Colonic mucosa (tissue), 4 donors: ENCODE measurements at regions not wholly inside any gene's neighbourhood (a gene's known extent, or its start where the extent isn't known, plus 50 kb on each side); places are given as distances from the start of the nearest gene placed in this dataset.

Experiments used
- DNase-seq: peaks from one replicate; pipeline ENCODE4 v3.0.0-alpha.2; 2020
- H3K27ac ChIP-seq: fragments of 200-600 bp; one replicate; pipeline ENCODE4 v1.8.0; 2021
- H3K27me3 ChIP-seq: fragments of 200-600 bp; one replicate; pipeline ENCODE4 v1.8.0; 2021
- H3K36me3 ChIP-seq: fragments of 200-600 bp; one replicate; pipeline ENCODE4 v1.8.0; 2021
- H3K4me1 ChIP-seq: fragments of 200-600 bp; one replicate; pipeline ENCODE4 v1.8.0; 2021; ENCODE audit warnings: mild to moderate bottlenecking
- H3K4me3 ChIP-seq: fragments of 200-600 bp; one replicate; pipeline ENCODE4 v1.8.0; 2021
- H3K9ac ChIP-seq, 2 donors: one replicate each; pipeline ENCODE4 v1.7.0; 2013; ENCODE audit warnings: control low read depth in 2 of 2, low read depth in 2 of 2, low read length in 2 of 2
- H3K9me3 ChIP-seq: fragments of 200-600 bp; one replicate; pipeline ENCODE4 v1.8.0; 2021
- intact Hi-C: fragments of 100-400 bp; cut with DNase I; formaldehyde crosslinking; loops from one replicate; pipeline ENCODE4 v1.14.1; 2022
- TF ChIP-seq, protein P1 (sequence below): fragments of 200-600 bp; IDR thresholded peaks from one replicate; pipeline ENCODE4 v1.8.0; 2022; ENCODE audit warnings: antibody characterized with exemption, mild to moderate bottlenecking
- donor health status: healthy.
- donor health status: DM: no; HTN: no; CAD: no.
- donor health status: DM: no; HTN: no; CAD: no.

DNA sequence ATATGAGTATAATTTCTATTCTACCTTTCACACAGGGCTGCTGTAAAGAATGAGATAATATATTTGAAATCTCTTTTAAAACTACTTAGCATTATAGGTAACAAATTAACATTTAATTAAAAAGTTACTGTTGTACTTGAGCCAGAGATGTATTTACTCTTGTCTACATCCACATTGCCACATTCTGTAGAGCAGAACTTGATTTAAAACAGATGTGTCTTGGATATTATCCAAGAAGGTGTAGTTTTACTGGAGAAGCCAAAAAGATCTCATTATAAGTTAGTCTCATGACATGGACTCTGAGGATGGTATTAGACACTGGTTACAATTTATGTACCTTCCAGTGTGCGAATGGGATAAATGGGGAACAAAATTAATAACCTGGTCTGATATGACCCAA is 293.1 kb upstream of the CCNH start:
- no peak overlapping the region for H3K4me3 ChIP-seq
- no peak overlapping the region for H3K27ac ChIP-seq
- no peak overlapping the region for H3K9ac ChIP-seq
- H3K36me3 ChIP-seq = no peaks in the 10 kb centered on the region
- H3K4me1 ChIP-seq = no peaks in the 10 kb centered on the region
- H3K27me3 ChIP-seq = no peaks in the 10 kb centered on the region
- DNase-seq = no peak
- intact Hi-C loops = no loop called here
- TF ChIP-seq, protein P1, sequence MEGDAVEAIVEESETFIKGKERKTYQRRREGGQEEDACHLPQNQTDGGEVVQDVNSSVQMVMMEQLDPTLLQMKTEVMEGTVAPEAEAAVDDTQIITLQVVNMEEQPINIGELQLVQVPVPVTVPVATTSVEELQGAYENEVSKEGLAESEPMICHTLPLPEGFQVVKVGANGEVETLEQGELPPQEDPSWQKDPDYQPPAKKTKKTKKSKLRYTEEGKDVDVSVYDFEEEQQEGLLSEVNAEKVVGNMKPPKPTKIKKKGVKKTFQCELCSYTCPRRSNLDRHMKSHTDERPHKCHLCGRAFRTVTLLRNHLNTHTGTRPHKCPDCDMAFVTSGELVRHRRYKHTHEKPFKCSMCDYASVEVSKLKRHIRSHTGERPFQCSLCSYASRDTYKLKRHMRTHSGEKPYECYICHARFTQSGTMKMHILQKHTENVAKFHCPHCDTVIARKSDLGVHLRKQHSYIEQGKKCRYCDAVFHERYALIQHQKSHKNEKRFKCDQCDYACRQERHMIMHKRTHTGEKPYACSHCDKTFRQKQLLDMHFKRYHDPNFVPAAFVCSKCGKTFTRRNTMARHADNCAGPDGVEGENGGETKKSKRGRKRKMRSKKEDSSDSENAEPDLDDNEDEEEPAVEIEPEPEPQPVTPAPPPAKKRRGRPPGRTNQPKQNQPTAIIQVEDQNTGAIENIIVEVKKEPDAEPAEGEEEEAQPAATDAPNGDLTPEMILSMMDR = no peak
- no peaks in the 10 kb centered on the region for H3K9me3 ChIP-seq

DNA sequence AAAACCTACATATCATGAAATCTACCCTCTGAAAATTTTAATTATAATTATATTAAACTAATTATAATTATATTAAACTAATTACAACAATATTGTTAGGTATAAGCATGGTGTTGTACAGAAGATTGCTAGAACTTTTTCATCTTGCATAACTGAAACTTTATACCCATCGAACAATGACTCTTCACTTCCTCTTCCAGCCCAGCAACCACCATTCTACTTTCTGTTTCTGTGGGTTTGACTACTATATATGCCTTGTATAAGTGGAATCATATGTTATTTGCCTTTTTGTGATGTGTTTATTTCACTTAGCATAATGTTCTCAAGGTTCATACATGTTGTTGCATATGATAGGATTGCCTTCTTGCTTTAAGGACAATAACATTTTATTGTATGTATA is 274.2 kb upstream of the CCNH start:
- intact Hi-C loops = no loop called here

DNA sequence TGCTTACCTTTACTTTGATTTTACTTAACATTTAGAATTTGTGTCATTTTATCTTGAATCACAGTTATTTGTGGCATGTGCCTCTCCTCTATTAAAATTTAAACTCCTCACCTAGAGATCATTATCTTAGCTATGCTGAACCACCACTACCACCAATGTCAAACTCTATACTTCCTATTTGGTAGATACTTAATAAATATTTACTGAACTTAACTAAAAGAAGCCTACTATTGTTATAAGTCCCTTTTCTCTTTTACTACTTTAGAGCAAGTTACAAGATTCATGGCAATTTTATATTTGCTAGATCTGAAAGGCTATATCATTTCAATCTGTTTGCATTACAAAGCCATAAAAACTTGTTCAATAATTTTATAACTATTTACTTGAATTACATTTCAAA is 273.3 kb upstream of the CCNH start:
- Histone ChIP-seq H3K4me3 (no peak overlapping the region), H3K27me3 (no peaks in the 10 kb centered on the region), H3K9ac (no peak overlapping the region), H3K27ac (no peak overlapping the region), H3K36me3 (no peaks in the 10 kb centered on the region), H3K4me1 (no peaks in the 10 kb centered on the region), H3K9me3 (no peaks in the 10 kb centered on the region)
- intact Hi-C loops = no loop called here
- TF ChIP-seq, protein P1 = no peak
- no peak for DNase-seq

More for the DNA sequence above, 274.2 kb upstream of the CCNH start:
- H3K4me1 ChIP-seq = no peaks in the 10 kb centered on the region
- H3K27ac ChIP-seq = no peak overlapping the region
- H3K4me3 ChIP-seq = no peak overlapping the region
- H3K9me3 ChIP-seq = no peaks in the 10 kb centered on the region
- TF ChIP-seq, protein P1 = no peak
- no peaks in the 10 kb centered on the region for H3K36me3 ChIP-seq
- DNase-seq = no peak
- no peak overlapping the region for H3K9ac ChIP-seq
- no peaks in the 10 kb centered on the region for H3K27me3 ChIP-seq

DNA sequence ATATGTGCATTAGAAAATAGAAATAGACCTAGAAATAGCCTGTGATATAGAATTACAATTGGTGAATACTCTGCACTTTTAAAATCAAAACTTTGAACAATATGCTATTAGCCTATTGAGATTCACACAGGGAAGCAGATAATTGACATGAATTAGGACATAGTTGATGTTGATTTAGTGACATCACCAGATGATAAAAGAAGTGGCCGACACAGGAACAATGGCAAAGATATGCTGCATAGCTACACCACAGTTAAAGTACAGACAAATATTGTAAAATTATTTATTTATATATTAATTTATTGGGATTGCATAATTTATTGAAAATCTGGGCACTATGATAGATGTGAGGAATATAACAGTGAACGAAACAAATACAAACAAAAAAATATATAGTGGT is 261.5 kb upstream of the CCNH start:
- intact Hi-C loops = no loop called here
- TF ChIP-seq, protein P1 = no peak
- Histone ChIP-seq H3K4me3 (no peak overlapping the region), H3K36me3 (no peaks in the 10 kb centered on the region), H3K9ac (no peak overlapping the region), H3K27ac (no peak overlapping the region), H3K9me3 (no peaks in the 10 kb centered on the region), H3K27me3 (no peaks in the 10 kb centered on the region), H3K4me1 (no peaks in the 10 kb centered on the region)
- DNase-seq = no peak

DNA sequence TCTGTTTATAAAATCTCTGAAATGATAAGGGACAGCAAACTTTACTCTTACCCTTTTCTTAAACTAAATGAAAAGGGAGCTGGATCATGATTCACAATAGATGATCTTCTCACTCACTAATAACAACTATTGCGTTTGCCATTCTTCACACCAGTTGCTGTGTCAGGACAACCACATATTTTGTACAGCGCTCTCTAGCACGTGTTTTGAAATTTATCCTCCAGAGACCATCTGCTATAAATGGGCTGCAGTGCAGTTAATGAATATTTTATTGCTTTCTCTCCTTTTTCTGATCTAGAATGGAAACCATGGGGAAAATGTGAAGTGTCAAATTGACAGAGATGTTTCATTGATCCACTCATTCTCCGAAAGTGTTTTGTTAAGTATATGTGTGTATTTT is 258.4 kb upstream of the CCNH start:
- intact Hi-C loops = no loop called here
- Histone ChIP-seq H3K9me3 (no peaks in the 10 kb centered on the region), H3K9ac (no peak overlapping the region), H3K27ac (no peak overlapping the region), H3K4me1 (no peaks in the 10 kb centered on the region), H3K4me3 (no peak overlapping the region), H3K27me3 (no peaks in the 10 kb centered on the region), H3K36me3 (no peaks in the 10 kb centered on the region)
- no peak for DNase-seq
- TF ChIP-seq, protein P1 = no peak

DNA sequence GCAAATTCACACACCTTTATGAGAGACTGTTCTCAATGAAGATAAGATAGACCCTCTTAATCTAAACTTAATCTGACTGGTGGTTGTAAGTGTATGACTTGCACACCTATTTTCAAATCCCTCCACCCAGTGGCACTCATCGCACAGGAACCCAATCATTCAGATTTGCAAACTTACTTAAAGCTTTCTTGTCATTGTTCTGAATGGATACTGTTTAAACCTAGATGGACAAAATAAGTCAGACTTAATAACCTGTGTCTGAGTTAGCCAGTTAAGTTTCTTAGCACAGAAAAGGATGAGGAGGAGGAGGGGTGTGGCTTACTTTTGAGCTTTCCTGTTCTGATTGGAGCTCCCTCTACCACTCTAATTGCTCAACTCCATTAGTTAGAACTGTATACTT is 252.4 kb upstream of the CCNH start:
- no peaks in the 10 kb centered on the region for H3K9me3 ChIP-seq
- TF ChIP-seq, protein P1 = no peak
- no peak overlapping the region for H3K27ac ChIP-seq
- no peak for DNase-seq
- intact Hi-C loops = no loop called here
- no peaks in the 10 kb centered on the region for H3K27me3 ChIP-seq
- no peak overlapping the region for H3K4me3 ChIP-seq
- H3K9ac ChIP-seq = no peak overlapping the region
- H3K36me3 ChIP-seq = no peaks in the 10 kb centered on the region
- no peaks in the 10 kb centered on the region for H3K4me1 ChIP-seq
